Loucy (cell line): ENCODE measurements at regions not wholly inside any gene's neighbourhood (a gene's known extent, or its start where the extent isn't known, plus 50 kb on each side); places are given as distances from the start of the nearest gene placed in this dataset.

ENCODE experiments used
- H2AFZ ChIP-seq: fragments of 200-600 bp; sonication (generic); 2 replicates; pipeline ENCODE4 v1.6.0; 2016; ENCODE audit warnings: antibody characterized with exemption, mild to moderate bottlenecking, low read length, moderate library complexity
- H3F3A ChIP-seq: fragments of 200-600 bp; 2 replicates; pipeline ENCODE4 v1.6.0; 2016; ENCODE audit warnings: antibody characterized with exemption, low read depth, mild to moderate bottlenecking
- H3K27me3 ChIP-seq: fragments of 200-600 bp; sonication (generic); 2 replicates; pipeline ENCODE4 v1.6.1; 2014; ENCODE audit warnings: low read length, mild to moderate bottlenecking; ENCODE audit not compliant: insufficient read depth, poor library complexity, severe bottlenecking
- H3K36me3 ChIP-seq: fragments of 200-600 bp; sonication (generic); 2 replicates; pipeline ENCODE4 v1.6.1; 2016; ENCODE audit warnings: low read length; ENCODE audit not compliant: insufficient read depth
- H3K4me1 ChIP-seq: fragments of 200-600 bp; sonication (generic); 2 replicates; pipeline ENCODE4 v1.5.1; 2014; ENCODE audit warnings: low read length, mild to moderate bottlenecking; ENCODE audit not compliant: insufficient read depth, poor library complexity, severe bottlenecking
- H3K4me2 ChIP-seq: fragments of 200-600 bp; sonication (generic); 2 replicates; pipeline ENCODE4 v1.6.0; 2014; ENCODE audit warnings: antibody characterized with exemption, low read length, low read depth, mild to moderate bottlenecking; ENCODE audit not compliant: poor library complexity, severe bottlenecking
- H3K4me3 ChIP-seq: fragments of 200-600 bp; sonication (generic); 2 replicates; pipeline ENCODE4 v1.5.1; 2014; ENCODE audit warnings: low read length, mild to moderate bottlenecking, mixed read lengths; ENCODE audit not compliant: poor library complexity, severe bottlenecking
- H3K79me2 ChIP-seq: fragments of 200-600 bp; sonication (generic); 2 replicates; pipeline ENCODE4 v1.6.1; 2014; ENCODE audit warnings: low read length; ENCODE audit not compliant: insufficient read depth
- H3K9ac ChIP-seq: fragments of 200-600 bp; sonication (generic); 2 replicates; pipeline ENCODE4 v1.6.0; 2014; ENCODE audit warnings: mild to moderate bottlenecking, low read depth, low read length, moderate library complexity; ENCODE audit not compliant: poor library complexity, severe bottlenecking
- H3K9me2 ChIP-seq: fragments of 200-600 bp; sonication (generic); replicated peaks from 2 replicates; pipeline ENCODE4 v1.6.1; 2016; ENCODE audit warnings: low read depth, low read length, mixed read lengths
- H3K9me3 ChIP-seq: fragments of 200-600 bp; sonication (generic); 2 replicates; pipeline ENCODE4 v1.6.1; 2014; ENCODE audit warnings: mild to moderate bottlenecking, antibody characterized with exemption, low read length, low read depth; ENCODE audit not compliant: insufficient read depth
- H4K20me1 ChIP-seq: fragments of 200-600 bp; sonication (generic); 2 replicates; pipeline ENCODE4 v1.6.0; 2014; ENCODE audit warnings: antibody characterized with exemption, low read length, mild to moderate bottlenecking; ENCODE audit not compliant: insufficient read depth, poor library complexity, severe bottlenecking
- CTCF ChIP-seq: fragments of 200-600 bp; sonication (generic); conservative IDR thresholded peaks from 2 replicates; pipeline ENCODE4 v1.5.1; 2014; ENCODE audit warnings: mild to moderate bottlenecking, antibody characterized with exemption, low read length
- EZH2phosphoT487 ChIP-seq: fragments of 200-600 bp; IDR thresholded peaks from 2 replicates; pipeline ENCODE4 v1.6.1; 2018; ENCODE audit warnings: antibody characterized with exemption, mild to moderate bottlenecking, moderate library complexity, borderline replicate concordance

GRCh38 chr19:30305346-30306060 lies 66.7 kb upstream of the ZNF536 start:
- Histone ChIP-seq H3K4me2 (no peak overlapping the region), H3K4me1 (no peaks in the 10 kb centered on the region), H3K79me2 (no peaks in the 10 kb centered on the region), H3K9me2 (no peaks in the 10 kb centered on the region), H2AFZ (no peak overlapping the region), H3K4me3 (no peak overlapping the region), H4K20me1 (no peaks in the 10 kb centered on the region), H3F3A (no peaks in the 10 kb centered on the region), H3K36me3 (no peaks in the 10 kb centered on the region), H3K9me3 (no peaks in the 10 kb centered on the region), H3K9ac (no peak overlapping the region), H3K27me3 (no peaks in the 10 kb centered on the region)
- TF ChIP-seq CTCF = no peak
- TF ChIP-seq EZH2phosphoT487 = no peak

- H3F3A ChIP-seq = no peaks in the 10 kb centered on the region
- no peaks in the 10 kb centered on the region for H3K9me2 ChIP-seq
- no peaks in the 10 kb centered on the region for H3K36me3 ChIP-seq
- no peak overlapping the region for H3K4me2 ChIP-seq
- no peaks in the 10 kb centered on the region for H3K27me3 ChIP-seq
- H3K4me1 ChIP-seq = no peaks in the 10 kb centered on the region
- no peak overlapping the region for H2AFZ ChIP-seq
- H3K9ac ChIP-seq = no peak overlapping the region
- H4K20me1 ChIP-seq = no peaks in the 10 kb centered on the region
- H3K9me3 ChIP-seq = no peaks in the 10 kb centered on the region
- no peaks in the 10 kb centered on the region for H3K79me2 ChIP-seq
- no peak overlapping the region for H3K4me3 ChIP-seq
- no peak for TF ChIP-seq EZH2phosphoT487
- no peak for TF ChIP-seq CTCF
These were observed 64.8 kb upstream of the ZNF536 start for GRCh38 chr19:30307191-30307974.

GRCh38 chr19:30309176-30309575 lies 63.0 kb upstream of the ZNF536 start:
- no peaks in the 10 kb centered on the region for H3K27me3 ChIP-seq
- H3K36me3 ChIP-seq = no peaks in the 10 kb centered on the region
- H3F3A ChIP-seq = no peaks in the 10 kb centered on the region
- H4K20me1 ChIP-seq = no peaks in the 10 kb centered on the region
- TF ChIP-seq EZH2phosphoT487 = no peak
- TF ChIP-seq CTCF = no peak
- H3K9ac ChIP-seq = no peak overlapping the region
- H3K4me3 ChIP-seq = no peak overlapping the region
- H3K9me2 ChIP-seq = no peaks in the 10 kb centered on the region
- no peak overlapping the region for H3K4me2 ChIP-seq
- no peak overlapping the region for H2AFZ ChIP-seq
- H3K79me2 ChIP-seq = no peaks in the 10 kb centered on the region
- H3K4me1 ChIP-seq = no peaks in the 10 kb centered on the region
- no peaks in the 10 kb centered on the region for H3K9me3 ChIP-seq
